ENCODE measurements at regions not wholly inside any gene's neighbourhood (a gene's known extent, or its start where the extent isn't known, plus 50 kb on each side); places are given as distances from the start of the nearest gene placed in this dataset.

- dilution Hi-C loops (cut with MboI; ENCODE audit: extremely low pct_ligation_motif_present, low sequenced_read_pairs) = no loop called here
- no TSS peak for BruUV-seq (replicated peaks)
- H4K20me1 ChIP-seq (replicated peaks; ENCODE audit: control insufficient read depth, extremely low read depth, insufficient read depth, low read length) = peaks cover under 1% of the 10 kb centered on the region
- no peak overlapping the region for H3K9ac ChIP-seq (replicated peaks; ENCODE audit: extremely low read depth, insufficient read depth, low read length)
- no peaks in the 10 kb centered on the region for H3K9me1 ChIP-seq (replicated peaks; ENCODE audit: control insufficient read depth, extremely low read depth, insufficient read depth, low read length)
- H3K27ac ChIP-seq (ENCODE audit: insufficient read depth, low read depth, low read length) = no peak overlapping the region
- no peaks in the 10 kb centered on the region for H3K27me3 ChIP-seq (ENCODE audit: control insufficient read depth in 2 of 2, insufficient read depth in 2 of 2, low read length in 2 of 2)
- DNase-seq (ENCODE audit: low read depth, low spot score) (no peak), FAIRE-seq (no peak)
- no peak overlapping the region for H2AFZ ChIP-seq (ENCODE audit: low read depth, low read length)
- intact Hi-C loops (cut with micrococcal nuclease) = no loop called here
- ChIA-PET POLR2A (no interaction called here), CTCF (no interaction called here)
- H3K4me1 ChIP-seq (ENCODE audit: control insufficient read depth, extremely low read depth, insufficient read depth, low read length) = peaks cover 13% of the 10 kb centered on the region
- H3K4me2 ChIP-seq (ENCODE audit: insufficient read depth, low read length) = no peak overlapping the region
- H3K36me3 ChIP-seq (ENCODE audit: control insufficient read depth in 2 of 2, extremely low read depth in 1 of 2, insufficient read depth in 2 of 2, low read length in 2 of 2) = no peaks in the 10 kb centered on the region
- no peak for TF ChIP-seq MYC (IDR thresholded peaks at IDR 0.05; ENCODE audit: low read depth, low read length)
- TF ChIP-seq EZH2 (IDR thresholded peaks at IDR 0.05; ENCODE audit: borderline replicate concordance, low read depth, low read length, severe bottlenecking) = no peak
- no peak for TF ChIP-seq MAX (IDR thresholded peaks at IDR 0.05; ENCODE audit: insufficient read depth, insufficient read length)
- TF ChIP-seq CTCF (IDR thresholded peaks at IDR 0.05; ENCODE audit: extremely low read depth in 1 of 2, insufficient read depth in 1 of 2, low read depth in 1 of 2, low read length in 2 of 2) = no peak
- TF ChIP-seq POLR2A (IDR thresholded peaks at IDR 0.05; ENCODE audit: low read depth, low read length) = no peak
- no peak for TF ChIP-seq JUN (IDR thresholded peaks at IDR 0.05; ENCODE audit: borderline replicate concordance, insufficient read depth, insufficient read length, low read depth)
- no peak for TF ChIP-seq FOS (IDR thresholded peaks at IDR 0.05; ENCODE audit: borderline replicate concordance, insufficient read depth, low read length)
- TF ChIP-seq POLR2AphosphoS5 (IDR thresholded peaks at IDR 0.05; ENCODE audit: insufficient read depth, low read depth, low read length) = no peak
- no peaks in the 10 kb centered on the region for H3K79me2 ChIP-seq (ENCODE audit: control insufficient read depth, insufficient read depth, low read length)
- H3K4me3 ChIP-seq (replicated peaks in 1 of 3; ENCODE audit: insufficient read depth in 1 of 3, low read depth in 1 of 3, low read length in 3 of 3) = no peak overlapping the region
- no peaks in the 10 kb centered on the region for H3K9me3 ChIP-seq (replicated peaks; ENCODE audit: control insufficient read depth, insufficient read depth, low read length)
These were observed 63.6 kb downstream of the ELAPOR2 start for GRCh38 chr7:86995814-86996213.

All from endothelial cell of umbilical vein (primary cell).